ENCODE measurements at regions not wholly inside any gene's neighbourhood (a gene's known extent, or its start where the extent isn't known, plus 50 kb on each side); places are given as distances from the start of the nearest gene placed in this dataset.

DNA sequence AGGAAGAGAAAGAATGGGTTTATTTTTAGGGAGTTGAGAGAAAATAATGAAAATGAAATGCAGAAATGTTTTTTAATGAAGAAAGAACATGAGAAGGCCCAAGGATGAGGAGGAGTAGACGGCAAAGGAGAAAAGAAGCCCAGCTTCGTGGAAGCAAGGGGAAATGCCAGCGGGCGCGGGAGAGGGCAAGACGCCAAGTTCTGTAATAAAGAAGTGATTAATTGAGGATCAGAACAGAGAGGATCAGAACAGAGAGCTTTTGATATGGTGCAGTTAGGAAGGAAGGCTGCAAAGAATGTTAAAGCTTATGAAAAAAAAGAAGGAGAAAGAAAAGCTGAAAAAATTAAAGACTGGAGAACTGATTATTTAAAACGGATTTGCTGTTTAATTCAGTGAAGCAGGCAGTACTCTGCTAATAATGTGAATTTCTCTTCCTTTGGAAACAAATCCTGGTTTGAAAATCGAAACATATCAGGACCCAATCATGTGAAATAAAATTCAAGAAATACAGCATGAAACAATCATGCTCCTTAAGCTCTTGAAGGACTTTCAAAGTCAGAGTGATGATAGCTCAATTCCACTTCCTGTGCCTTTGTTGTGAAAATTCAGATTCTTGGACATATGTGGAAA lies 99.3 kb upstream of the SOX1 start:
- Histone ChIP-seq H3K36me3 (ENCODE audit: control insufficient read depth in 2 of 3, insufficient read depth in 3 of 3, low read length in 3 of 3) (no peaks in the 10 kb centered on the region), H3K4me1 (ENCODE audit: control insufficient read depth in 2 of 3, insufficient read depth in 2 of 3, low read depth in 1 of 3, low read length in 3 of 3) (no peaks in the 10 kb centered on the region), H3K27ac (ENCODE audit: low read depth in 2 of 2, low read length in 2 of 2) (no peak overlapping the region), H3K4me3 (ENCODE audit: low read length in 3 of 3) (no peak overlapping the region), H3K27me3 (ENCODE audit: control insufficient read depth, insufficient read depth, low read length) (peaks cover 4% of the 10 kb centered on the region), H3K9ac (ENCODE audit: low read length in 3 of 3) (no peak overlapping the region), H3K9me3 (ENCODE audit: control insufficient read depth in 2 of 3, insufficient read depth in 1 of 3, low read length in 3 of 3) (no peaks in the 10 kb centered on the region)
- DNase-seq: no peak
- TF ChIP-seq, protein P1, sequence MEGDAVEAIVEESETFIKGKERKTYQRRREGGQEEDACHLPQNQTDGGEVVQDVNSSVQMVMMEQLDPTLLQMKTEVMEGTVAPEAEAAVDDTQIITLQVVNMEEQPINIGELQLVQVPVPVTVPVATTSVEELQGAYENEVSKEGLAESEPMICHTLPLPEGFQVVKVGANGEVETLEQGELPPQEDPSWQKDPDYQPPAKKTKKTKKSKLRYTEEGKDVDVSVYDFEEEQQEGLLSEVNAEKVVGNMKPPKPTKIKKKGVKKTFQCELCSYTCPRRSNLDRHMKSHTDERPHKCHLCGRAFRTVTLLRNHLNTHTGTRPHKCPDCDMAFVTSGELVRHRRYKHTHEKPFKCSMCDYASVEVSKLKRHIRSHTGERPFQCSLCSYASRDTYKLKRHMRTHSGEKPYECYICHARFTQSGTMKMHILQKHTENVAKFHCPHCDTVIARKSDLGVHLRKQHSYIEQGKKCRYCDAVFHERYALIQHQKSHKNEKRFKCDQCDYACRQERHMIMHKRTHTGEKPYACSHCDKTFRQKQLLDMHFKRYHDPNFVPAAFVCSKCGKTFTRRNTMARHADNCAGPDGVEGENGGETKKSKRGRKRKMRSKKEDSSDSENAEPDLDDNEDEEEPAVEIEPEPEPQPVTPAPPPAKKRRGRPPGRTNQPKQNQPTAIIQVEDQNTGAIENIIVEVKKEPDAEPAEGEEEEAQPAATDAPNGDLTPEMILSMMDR (IDR thresholded peaks at IDR 0.05; ENCODE audit: borderline replicate concordance, extremely low read depth, insufficient read depth): no peak
- intact Hi-C loops (cut with DNase I): no loop called here
- no peak for FAIRE-seq

DNA sequence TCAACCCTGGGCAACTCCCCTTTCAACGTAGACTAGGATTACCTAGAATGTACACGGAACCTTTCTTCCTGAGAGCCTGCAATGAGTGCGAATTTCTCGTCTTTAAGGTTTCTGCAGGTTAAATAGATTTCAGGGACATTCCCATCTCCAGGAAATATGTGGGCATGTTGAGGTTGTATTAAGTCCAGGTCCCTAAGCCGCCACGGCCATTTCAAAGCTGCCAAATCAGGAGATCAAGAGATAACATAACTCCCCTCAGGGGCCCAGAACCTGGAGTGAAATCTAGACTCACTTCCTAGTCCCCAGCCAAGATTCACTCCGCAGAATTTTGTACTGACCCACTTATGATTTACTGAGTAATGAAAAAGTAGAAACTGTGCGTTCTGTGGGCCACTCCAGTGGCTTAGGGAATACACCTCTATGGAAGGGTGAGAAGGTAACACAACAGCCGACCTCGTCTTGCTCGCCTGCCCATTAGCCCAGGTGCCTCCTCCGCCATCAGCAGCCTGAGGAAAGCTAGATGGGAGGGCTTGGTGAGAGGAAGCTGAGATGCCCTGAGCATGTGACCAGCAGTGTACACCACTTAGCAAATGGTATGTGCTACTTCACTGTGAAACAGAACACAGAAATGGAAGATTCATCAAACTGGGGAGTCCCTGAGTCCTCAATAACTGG lies 98.5 kb upstream of the SOX1 start:
- no peaks in the 10 kb centered on the region for H3K9me3 ChIP-seq (ENCODE audit: control insufficient read depth in 2 of 3, insufficient read depth in 1 of 3, low read length in 3 of 3)
- peaks cover 4% of the 10 kb centered on the region for H3K27me3 ChIP-seq (ENCODE audit: control insufficient read depth, insufficient read depth, low read length)
- intact Hi-C loops (cut with DNase I): no loop called here
- no peak overlapping the region for H3K27ac ChIP-seq (ENCODE audit: low read depth in 2 of 2, low read length in 2 of 2)
- no peaks in the 10 kb centered on the region for H3K4me1 ChIP-seq (ENCODE audit: control insufficient read depth in 2 of 3, insufficient read depth in 2 of 3, low read depth in 1 of 3, low read length in 3 of 3)
- no peak overlapping the region for H3K9ac ChIP-seq (ENCODE audit: low read length in 3 of 3)
- H3K4me3 ChIP-seq (ENCODE audit: low read length in 3 of 3): no peak overlapping the region
- no peaks in the 10 kb centered on the region for H3K36me3 ChIP-seq (ENCODE audit: control insufficient read depth in 2 of 3, insufficient read depth in 3 of 3, low read length in 3 of 3)
- FAIRE-seq (no peak), DNase-seq (no peak)
- TF ChIP-seq, protein P1 (IDR thresholded peaks at IDR 0.05; ENCODE audit: borderline replicate concordance, extremely low read depth, insufficient read depth): no peak

- TF ChIP-seq, protein P1 (IDR thresholded peaks at IDR 0.05; ENCODE audit: borderline replicate concordance, extremely low read depth, insufficient read depth): no peak
- Histone ChIP-seq H3K9ac (ENCODE audit: low read length in 3 of 3) (no peak overlapping the region), H3K27ac (ENCODE audit: low read depth in 2 of 2, low read length in 2 of 2) (no peak overlapping the region), H3K4me1 (ENCODE audit: control insufficient read depth in 2 of 3, insufficient read depth in 2 of 3, low read depth in 1 of 3, low read length in 3 of 3) (no peaks in the 10 kb centered on the region), H3K9me3 (ENCODE audit: control insufficient read depth in 2 of 3, insufficient read depth in 1 of 3, low read length in 3 of 3) (no peaks in the 10 kb centered on the region), H3K27me3 (ENCODE audit: control insufficient read depth, insufficient read depth, low read length) (peaks cover 7% of the 10 kb centered on the region), H3K36me3 (ENCODE audit: control insufficient read depth in 2 of 3, insufficient read depth in 3 of 3, low read length in 3 of 3) (no peaks in the 10 kb centered on the region), H3K4me3 (ENCODE audit: low read length in 3 of 3) (no peak overlapping the region)
- intact Hi-C loops (cut with DNase I): no loop called here
- DNase-seq (no peak), FAIRE-seq (no peak)
These were observed 97.3 kb upstream of the SOX1 start for GRCh38 chr13:111969551-111970135.

All from kidney (tissue), 13 donors.